Right lobe of liver (tissue), 4 donors: ENCODE measurements at regions not wholly inside any gene's neighbourhood (a gene's known extent, or its start where the extent isn't known, plus 50 kb on each side); places are given as distances from the start of the nearest gene placed in this dataset.

Source experiments
- CTCF ChIP-seq, 4 donors: fragments of 200-600 bp in 3 of 4; fragments of 450-650 bp in 1 of 4; IDR thresholded peaks; one replicate each; pipeline versions ENCODE4 v1.5.1 to v1.8.0; 2016 to 2022; ENCODE audit warnings: antibody characterized with exemption in 4 of 4, mild to moderate bottlenecking in 2 of 4
- POLR2A ChIP-seq: fragments of 450-650 bp; IDR thresholded peaks from one replicate; pipeline ENCODE4 v1.6.1; 2017; ENCODE audit warnings: antibody characterized with exemption, mild to moderate bottlenecking
- donor health status: DM: no; HTN: no; CAD: no.
- donor health status: DM: no; HTN: no; CAD: no.
- donor health status: DM: no; HTN: yes; CAD: no.

GRCh38 chr5:52452098-52452497, 335.6 kb upstream of the ITGA1 start:
- TF ChIP-seq CTCF (IDR thresholded peaks at IDR 0.05) (no peak), POLR2A (no peak)
